NB4 (cell line): ENCODE measurements at regions not wholly inside any gene's neighbourhood (a gene's known extent, or its start where the extent isn't known, plus 50 kb on each side); places are given as distances from the start of the nearest gene placed in this dataset.

Source experiments
- MYC ChIP-seq: IDR thresholded peaks from 2 replicates; pipeline ENCODE4 v1.6.1; 2011; ENCODE audit warnings: low read depth, low read length
- POLR2A ChIP-seq: IDR thresholded peaks from 2 replicates; pipeline ENCODE4 v1.6.1; 2011; ENCODE audit warnings: mild to moderate bottlenecking; ENCODE audit not compliant: insufficient read length; ENCODE audit errors: extremely low read depth
- TF ChIP-seq, protein P1 (sequence below): IDR thresholded peaks from one replicate; pipeline ENCODE4 v1.5.1; 2012; ENCODE audit warnings: low read depth, low read length

DNA sequence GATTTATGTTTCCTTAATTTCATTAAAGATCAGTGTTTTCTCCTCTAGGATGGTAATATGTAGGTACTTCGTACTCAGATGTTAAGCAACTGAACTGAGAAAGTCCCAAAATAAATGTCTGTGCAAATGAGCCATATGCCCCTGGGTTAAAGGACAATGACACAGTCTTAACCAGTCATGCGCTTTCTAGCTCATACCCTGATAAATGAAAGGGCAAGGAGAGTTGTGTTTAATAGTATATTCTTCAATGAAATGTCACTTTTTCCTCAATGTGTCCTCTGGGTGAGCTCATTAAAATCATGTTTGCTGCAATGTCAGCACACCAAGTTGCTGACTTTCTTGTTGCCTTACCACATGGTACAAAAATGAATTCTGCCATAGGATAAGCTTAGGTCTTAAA, 856.3 kb downstream of the TMEM182 start:
- TF ChIP-seq, protein P1, sequence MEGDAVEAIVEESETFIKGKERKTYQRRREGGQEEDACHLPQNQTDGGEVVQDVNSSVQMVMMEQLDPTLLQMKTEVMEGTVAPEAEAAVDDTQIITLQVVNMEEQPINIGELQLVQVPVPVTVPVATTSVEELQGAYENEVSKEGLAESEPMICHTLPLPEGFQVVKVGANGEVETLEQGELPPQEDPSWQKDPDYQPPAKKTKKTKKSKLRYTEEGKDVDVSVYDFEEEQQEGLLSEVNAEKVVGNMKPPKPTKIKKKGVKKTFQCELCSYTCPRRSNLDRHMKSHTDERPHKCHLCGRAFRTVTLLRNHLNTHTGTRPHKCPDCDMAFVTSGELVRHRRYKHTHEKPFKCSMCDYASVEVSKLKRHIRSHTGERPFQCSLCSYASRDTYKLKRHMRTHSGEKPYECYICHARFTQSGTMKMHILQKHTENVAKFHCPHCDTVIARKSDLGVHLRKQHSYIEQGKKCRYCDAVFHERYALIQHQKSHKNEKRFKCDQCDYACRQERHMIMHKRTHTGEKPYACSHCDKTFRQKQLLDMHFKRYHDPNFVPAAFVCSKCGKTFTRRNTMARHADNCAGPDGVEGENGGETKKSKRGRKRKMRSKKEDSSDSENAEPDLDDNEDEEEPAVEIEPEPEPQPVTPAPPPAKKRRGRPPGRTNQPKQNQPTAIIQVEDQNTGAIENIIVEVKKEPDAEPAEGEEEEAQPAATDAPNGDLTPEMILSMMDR, result no peak
- TF ChIP-seq MYC, result no peak
- TF ChIP-seq POLR2A, result no peak
